Hepatocyte (in vitro differentiated cells): ENCODE measurements at regions not wholly inside any gene's neighbourhood (a gene's known extent, or its start where the extent isn't known, plus 50 kb on each side); places are given as distances from the start of the nearest gene placed in this dataset.
A peak's percentile ranks its signal among the peaks of the same experiment; 100 is the strongest.

Source experiments
- DNase-seq: peaks from one replicate; pipeline ENCODE4 v3.0.0-alpha.2; 2016; ENCODE audit warnings: low spot score
- H2AFZ ChIP-seq: fragments of 200-600 bp; sonication (generic); 2 replicates; pipeline ENCODE4 v1.6.0; 2016; ENCODE audit warnings: antibody characterized with exemption, mild to moderate bottlenecking
- H3K27ac ChIP-seq: fragments of 200-600 bp; sonication (generic); 2 replicates; pipeline ENCODE4 v1.5.1; 2016; ENCODE audit warnings: mild to moderate bottlenecking
- H3K27me3 ChIP-seq: fragments of 200-600 bp; sonication (generic); 2 replicates; pipeline ENCODE4 v1.6.1; 2016
- H3K36me3 ChIP-seq: fragments of 200-600 bp; sonication (generic); replicated peaks from 2 replicates; pipeline ENCODE4 v1.5.1; 2016; ENCODE audit warnings: low read depth; ENCODE audit not compliant: insufficient read depth
- H3K4me1 ChIP-seq: fragments of 200-600 bp; sonication (generic); 2 replicates; pipeline ENCODE4 v1.5.1; 2016; ENCODE audit warnings: mild to moderate bottlenecking, moderate library complexity; ENCODE audit not compliant: insufficient read depth
- H3K4me2 ChIP-seq: fragments of 200-600 bp; sonication (generic); 2 replicates; pipeline ENCODE4 v1.6.0; 2016
- H3K4me3 ChIP-seq: fragments of 200-600 bp; sonication (generic); 2 replicates; pipeline ENCODE4 v1.5.1; 2016; ENCODE audit warnings: mild to moderate bottlenecking
- H3K79me2 ChIP-seq: fragments of 200-600 bp; sonication (generic); 2 replicates; pipeline ENCODE4 v1.6.0; 2017; ENCODE audit warnings: mild to moderate bottlenecking
- H3K9me2 ChIP-seq: fragments of 200-600 bp; sonication (generic); replicated peaks from 2 replicates; pipeline ENCODE4 v1.6.0; 2017; ENCODE audit warnings: mild to moderate bottlenecking; ENCODE audit not compliant: insufficient read depth
- H3K9me3 ChIP-seq: fragments of 200-600 bp; sonication (generic); 2 replicates; pipeline ENCODE4 v1.5.1; 2016; ENCODE audit warnings: low read depth, mild to moderate bottlenecking
- H4K20me1 ChIP-seq: fragments of 200-600 bp; sonication (generic); 2 replicates; pipeline ENCODE4 v1.6.0; 2016; ENCODE audit warnings: mild to moderate bottlenecking; ENCODE audit not compliant: insufficient read depth, poor library complexity, severe bottlenecking
- CTCF ChIP-seq: fragments of 200-600 bp; sonication (generic); IDR thresholded peaks from 2 replicates; pipeline ENCODE4 v1.5.1; 2016; ENCODE audit warnings: antibody characterized with exemption, mild to moderate bottlenecking; ENCODE audit not compliant: poor library complexity
- EZH2 ChIP-seq: fragments of 200-600 bp; sonication (generic); IDR thresholded peaks from 2 replicates; pipeline ENCODE4 v1.6.1; 2016; ENCODE audit warnings: antibody characterized with exemption, mild to moderate bottlenecking, borderline replicate concordance
- EZH2phosphoT487 ChIP-seq: fragments of 200-600 bp; sonication (generic); IDR thresholded peaks from one replicate; pipeline ENCODE4 v1.6.1; 2018; ENCODE audit warnings: antibody characterized with exemption, mild to moderate bottlenecking, low read depth, moderate library complexity; ENCODE audit not compliant: unreplicated experiment, severe bottlenecking
- WGBS: methylation state at CpG from one replicate; pipeline ENCODE4 v1.1.6; 2016; ENCODE audit warnings: low lambda C conversion rate; ENCODE audit errors: missing lambda C conversion rate; 5-methylcytosine and 5-hydroxymethylcytosine counted together

GRCh38 chr13:80256352-80256932, 84.5 kb downstream of the SPRY2 start:
- WGBS, result 81% methylated on average over 7 of the region's 7 CpGs

GRCh38 chr13:80255946-80256345, 85.0 kb downstream of the SPRY2 start:
- no peak overlapping the region for H3K4me2 ChIP-seq
- H3K79me2 ChIP-seq, result no peaks in the 10 kb centered on the region
- no peaks in the 10 kb centered on the region for H3K9me3 ChIP-seq
- no peaks in the 10 kb centered on the region for H3K27me3 ChIP-seq
- no peak overlapping the region for H3K4me3 ChIP-seq
- no peaks in the 10 kb centered on the region for H4K20me1 ChIP-seq
- no peak overlapping the region for H2AFZ ChIP-seq
- TF ChIP-seq EZH2phosphoT487 (no peak), CTCF (no peak), EZH2 (no peak)
- no peak for DNase-seq
- H3K4me1 ChIP-seq, result no peaks in the 10 kb centered on the region
- no peaks in the 10 kb centered on the region for H3K9me2 ChIP-seq
- H3K36me3 ChIP-seq, result no peaks in the 10 kb centered on the region
- no peak overlapping the region for H3K27ac ChIP-seq
- WGBS, result 100% methylated on average over 1 of the region's 1 CpG

More at GRCh38 chr13:80256352-80256932, 84.5 kb downstream of the SPRY2 start:
- Histone ChIP-seq H3K27me3 (no peaks in the 10 kb centered on the region), H3K9me2 (no peaks in the 10 kb centered on the region), H3K9me3 (no peaks in the 10 kb centered on the region), H3K4me3 (no peak overlapping the region), H3K27ac (no peak overlapping the region), H4K20me1 (no peaks in the 10 kb centered on the region), H3K79me2 (no peaks in the 10 kb centered on the region), H3K36me3 (no peaks in the 10 kb centered on the region), H3K4me2 (no peak overlapping the region), H2AFZ (no peak overlapping the region), H3K4me1 (no peaks in the 10 kb centered on the region)
- DNase-seq, result no peak
- TF ChIP-seq EZH2 (no peak), EZH2phosphoT487 (no peak), CTCF (no peak)

- H3K4me1 ChIP-seq, result no peaks in the 10 kb centered on the region
- H3K36me3 ChIP-seq, result no peaks in the 10 kb centered on the region
- H3K4me3 ChIP-seq, result no peak overlapping the region
- 64% methylated on average over 2 of the region's 2 CpGs for WGBS
- H4K20me1 ChIP-seq, result no peaks in the 10 kb centered on the region
- H2AFZ ChIP-seq, result no peak overlapping the region
- no peak overlapping the region for H3K4me2 ChIP-seq
- no peaks in the 10 kb centered on the region for H3K9me2 ChIP-seq
- H3K27me3 ChIP-seq, result no peaks in the 10 kb centered on the region
- no peaks in the 10 kb centered on the region for H3K9me3 ChIP-seq
- peak; percentile 22 for DNase-seq
- H3K79me2 ChIP-seq, result no peaks in the 10 kb centered on the region
- H3K27ac ChIP-seq, result no peak overlapping the region
- no peak for TF ChIP-seq EZH2phosphoT487
- TF ChIP-seq CTCF, result no peak
Measured at GRCh38 chr13:80251403-80251802, 89.5 kb downstream of the SPRY2 start.
